LHCN-M2 (cell line): ENCODE measurements at regions not wholly inside any gene's neighbourhood (a gene's known extent, or its start where the extent isn't known, plus 50 kb on each side); places are given as distances from the start of the nearest gene placed in this dataset.

ENCODE experiments used
- DNase-seq: peaks from one replicate; pipeline ENCODE4 v3.0.0-alpha.2; 2012; ENCODE audit warnings: low read depth

- no peak for DNase-seq
Observed at GRCh38 chr1:173395762-173396161, 81.4 kb upstream of the PRDX6 start.

GRCh38 chr1:173400387-173400995, 76.6 kb upstream of the PRDX6 start:
- DNase-seq, result no peak

DNA sequence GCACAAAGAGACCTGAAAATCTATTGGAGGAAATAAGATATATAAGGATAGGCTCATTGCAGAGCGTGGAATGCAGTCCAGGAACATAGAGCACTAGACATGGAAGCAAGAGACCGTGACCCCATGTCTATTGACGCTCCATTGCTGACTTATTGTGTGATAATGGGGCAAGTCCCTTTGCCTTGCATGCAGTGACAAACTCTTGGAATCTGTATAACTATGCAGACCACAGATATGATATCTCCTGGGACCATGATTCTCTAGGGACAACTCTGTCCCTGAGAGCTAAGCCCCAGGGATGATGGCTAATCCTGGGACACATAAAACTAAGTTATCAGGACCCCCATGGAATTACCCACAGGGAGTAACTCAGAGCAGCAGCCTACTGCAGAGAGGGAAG, 73.1 kb upstream of the PRDX6 start:
- no peak for DNase-seq

- no peak for DNase-seq
Observed at GRCh38 chr1:173405281-173405680, 71.9 kb upstream of the PRDX6 start.

DNA sequence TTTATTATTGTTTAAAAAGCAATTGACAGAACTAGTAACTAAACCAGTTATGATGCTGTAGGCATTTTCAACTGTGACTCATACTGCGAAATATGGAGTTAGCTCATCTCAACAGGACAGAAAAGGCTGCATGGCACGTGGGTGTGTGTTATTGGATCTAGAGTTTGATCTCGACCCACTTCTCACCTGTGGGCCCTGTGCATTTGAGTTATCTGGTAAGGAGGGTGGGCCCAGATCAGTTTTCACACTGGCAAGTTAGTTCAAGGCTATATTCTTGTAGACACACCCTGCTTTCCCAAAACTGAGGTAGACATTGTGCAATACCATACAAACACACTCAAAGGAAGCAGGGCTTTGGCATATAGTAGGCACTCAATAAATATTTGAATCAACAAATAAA, 71.3 kb upstream of the PRDX6 start:
- DNase-seq, result peak; percentile 79

DNA sequence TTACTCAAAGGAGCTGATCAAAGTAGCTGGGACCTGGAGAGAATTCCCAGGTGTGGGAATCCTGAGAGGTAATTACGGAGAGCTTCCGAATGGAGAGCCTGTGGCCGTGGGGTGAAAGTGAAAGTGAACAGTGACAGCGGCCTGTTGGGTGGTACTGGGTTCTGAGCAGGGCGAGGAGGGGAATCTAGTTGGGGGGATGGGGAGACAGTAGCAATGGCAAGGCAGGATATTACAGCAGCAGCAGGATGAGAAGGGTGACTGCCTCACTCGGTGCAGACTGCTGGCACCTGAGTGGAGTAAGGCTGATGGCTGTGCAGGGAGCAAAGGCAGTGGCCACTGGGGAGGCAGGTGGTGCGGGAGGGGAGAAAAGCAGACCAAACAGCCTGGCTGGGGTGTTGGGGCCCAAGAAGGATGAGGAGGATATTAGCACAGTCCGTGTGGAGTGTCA, 70.3 kb upstream of the PRDX6 start:
- DNase-seq, result no peak

- no peak for DNase-seq
Observed at GRCh38 chr1:173407846-173408245, 69.3 kb upstream of the PRDX6 start.

DNA sequence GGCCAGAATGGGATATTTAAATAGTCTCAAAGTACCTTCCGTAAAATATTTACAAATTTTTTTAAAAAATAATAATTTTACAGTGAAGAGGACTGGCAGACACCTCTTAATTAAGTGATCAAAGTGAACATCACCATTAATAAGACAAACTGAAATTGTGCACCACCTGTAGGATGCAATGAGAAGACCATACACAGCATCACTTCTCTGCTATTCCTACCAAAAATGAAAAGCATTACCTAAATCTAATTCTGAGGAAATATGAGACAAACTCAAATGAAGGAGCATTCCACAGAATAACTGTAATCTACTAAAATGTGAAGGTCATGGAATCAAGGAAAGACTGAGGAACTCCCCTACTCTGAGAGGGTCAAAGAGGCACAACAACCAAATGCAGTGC, 68.2 kb upstream of the PRDX6 start:
- no peak for DNase-seq

- DNase-seq, result peak; percentile 88
Observed at GRCh38 chr1:173409613-173410012, 67.5 kb upstream of the PRDX6 start.

DNA sequence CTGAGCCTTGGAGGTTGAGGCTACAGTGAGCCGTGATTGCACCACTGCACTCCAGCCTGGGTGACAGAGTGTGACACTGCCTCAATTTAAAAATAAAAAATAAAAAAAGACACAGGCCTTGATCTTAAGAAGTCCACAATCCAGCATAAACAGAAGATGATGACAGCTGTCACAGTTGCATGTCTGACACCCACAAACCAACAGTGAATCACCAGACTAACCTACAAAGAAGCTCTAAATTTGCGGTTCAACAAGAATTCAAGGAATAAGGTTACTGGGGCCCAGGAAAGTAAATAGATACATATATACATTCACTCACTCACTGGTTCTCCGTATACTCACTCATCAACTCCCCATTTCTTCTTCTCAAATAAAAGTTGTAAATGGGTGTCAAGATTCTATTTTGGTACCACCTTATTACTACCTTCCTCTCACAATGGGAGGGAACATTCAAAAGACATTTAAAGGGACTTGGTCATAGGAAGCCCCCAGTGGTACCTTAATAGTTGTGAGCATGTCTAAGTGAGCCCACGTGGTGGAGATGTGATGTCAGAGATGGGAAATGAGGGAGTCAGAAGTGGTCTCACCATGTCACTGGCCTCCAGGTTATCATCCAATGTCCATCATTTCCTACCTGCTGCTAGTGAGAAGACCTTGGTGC, 66.9 kb upstream of the PRDX6 start:
- DNase-seq, result peak; percentile 92

DNA sequence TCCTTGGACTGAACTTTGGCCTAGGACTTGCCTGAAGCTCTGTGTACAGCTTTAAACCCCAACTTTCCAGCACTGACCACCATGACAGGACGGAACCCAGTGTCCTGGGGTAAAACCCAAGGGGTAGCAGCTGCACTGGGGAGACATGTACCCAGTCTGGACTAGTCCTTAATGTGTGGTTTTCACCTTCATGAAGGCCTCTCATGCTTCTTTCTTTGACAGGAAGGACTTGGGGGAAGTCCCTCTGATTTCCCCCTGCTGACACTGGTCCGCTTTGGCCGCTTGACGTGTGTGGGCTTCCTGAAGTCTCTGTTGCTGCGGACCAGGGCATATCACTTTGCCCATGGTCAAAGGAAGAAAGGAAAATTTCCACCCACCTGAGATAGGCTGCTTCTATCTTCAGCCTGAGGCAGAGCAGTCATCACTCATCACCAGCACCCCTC, 66.3 kb upstream of the PRDX6 start:
- DNase-seq, result no peak

DNA sequence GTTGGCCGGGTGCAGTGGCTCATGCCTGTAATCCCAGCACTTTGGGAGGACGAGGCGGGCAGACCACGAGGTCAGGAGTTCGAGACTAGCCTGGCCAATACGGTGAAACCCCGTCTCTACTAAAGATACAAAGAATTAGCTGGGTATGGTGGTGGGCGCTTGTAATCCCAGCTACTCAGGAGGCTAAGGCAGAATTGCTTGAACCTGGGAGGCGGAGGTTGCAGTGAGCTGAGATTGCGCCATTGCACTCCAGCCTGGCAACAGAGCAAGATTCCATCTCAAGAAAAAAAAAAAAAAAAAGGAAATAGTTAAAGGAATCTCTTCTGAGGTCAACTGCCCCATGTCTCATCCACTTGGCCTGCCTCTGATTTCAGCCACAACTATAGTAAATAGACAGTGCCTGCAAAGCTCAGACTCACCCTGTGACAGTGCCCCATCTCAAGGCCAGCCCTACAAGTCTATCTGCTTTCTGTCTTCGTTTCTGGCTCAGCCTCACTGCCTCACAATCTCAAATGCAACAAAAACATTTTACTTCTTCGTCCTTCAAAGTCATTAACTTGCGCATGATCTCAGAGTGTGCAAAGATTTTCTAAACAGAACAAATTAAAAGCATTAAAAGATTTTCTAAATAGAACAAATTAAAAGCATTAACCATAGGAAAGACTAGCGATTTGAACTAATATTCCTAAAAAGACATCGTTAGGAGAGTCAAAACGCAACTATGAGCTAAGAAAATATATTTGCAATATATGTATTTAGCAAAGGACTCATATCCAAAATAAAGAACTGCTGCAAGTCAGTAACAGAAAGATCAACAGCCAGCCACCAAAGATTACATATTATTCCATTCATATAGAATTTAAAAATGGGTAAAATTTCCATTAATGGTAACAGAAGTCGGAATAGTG, 65.0 kb upstream of the PRDX6 start:
- peak; percentile 90 for DNase-seq

DNA sequence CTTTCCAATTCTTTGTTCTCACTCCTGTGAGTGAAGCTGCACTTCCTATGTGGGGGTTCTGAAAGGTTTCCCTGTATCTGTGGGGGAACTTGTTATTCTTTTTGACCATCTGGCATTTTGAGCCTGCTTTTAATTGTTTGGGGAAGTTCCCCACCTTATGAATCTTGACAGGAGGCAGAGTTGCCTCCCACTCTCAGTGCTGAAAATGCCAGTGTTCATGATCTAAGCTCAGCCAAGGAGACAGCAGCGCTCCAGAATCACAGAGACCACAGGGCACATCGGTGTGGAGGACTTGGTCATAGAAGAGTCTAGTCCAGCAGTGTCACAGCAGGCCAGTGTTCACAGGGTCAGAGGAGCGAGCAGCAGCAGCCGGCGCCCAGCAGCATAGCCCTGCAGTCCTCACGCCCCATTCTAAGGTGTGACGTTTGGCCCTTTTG, 63.8 kb upstream of the PRDX6 start:
- DNase-seq, result no peak

GRCh38 chr1:173414136-173414535, 63.0 kb upstream of the PRDX6 start:
- no peak for DNase-seq

- DNase-seq, result no peak
Observed at GRCh38 chr1:173414539-173415226, 62.5 kb upstream of the PRDX6 start.

DNA sequence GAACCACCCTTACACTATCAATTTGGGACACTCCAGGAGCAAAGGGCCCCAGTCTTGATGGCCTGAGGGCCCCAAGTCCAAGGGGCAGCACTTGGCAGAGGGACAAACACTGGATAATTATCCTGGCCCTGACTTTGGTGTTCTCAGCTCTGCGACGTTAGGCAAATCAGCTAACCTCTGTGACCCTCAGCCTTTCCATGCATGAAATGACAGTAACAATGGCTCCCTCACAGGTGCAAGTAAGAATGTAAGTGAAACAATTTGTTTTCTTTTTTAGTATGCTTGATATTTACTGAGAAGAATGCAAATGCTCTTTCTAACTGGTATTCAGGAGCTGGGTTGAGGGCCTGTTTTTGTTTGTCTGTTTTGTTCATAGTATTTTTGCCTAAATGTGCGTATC, 61.6 kb upstream of the PRDX6 start:
- DNase-seq, result no peak

DNA sequence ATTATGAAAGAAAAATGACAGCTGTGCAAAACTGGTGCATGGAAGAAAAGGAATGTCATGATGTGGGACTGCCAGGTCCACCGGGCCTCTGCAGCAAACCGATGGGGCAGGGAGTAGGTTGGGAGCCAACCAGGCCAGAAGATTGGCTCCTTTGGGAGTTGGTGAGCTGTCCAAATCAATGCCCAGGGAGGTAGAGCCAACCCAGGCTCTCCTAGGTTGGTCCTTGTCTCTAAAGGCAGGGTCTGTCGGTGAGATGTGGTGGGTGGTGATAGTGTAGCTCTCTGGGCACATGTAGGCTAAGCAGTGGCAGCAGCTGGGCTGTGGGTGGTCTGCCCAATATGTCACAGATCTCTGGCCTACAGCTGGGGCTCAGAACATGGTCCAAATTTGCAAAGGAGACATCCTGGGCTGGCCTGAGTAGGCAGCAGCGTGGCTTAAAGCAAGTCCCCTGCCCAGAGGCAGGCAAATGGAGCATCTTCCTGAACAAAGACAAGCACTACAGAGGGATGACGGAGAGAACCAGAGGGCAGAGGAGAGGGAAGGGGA, 61.2 kb upstream of the PRDX6 start:
- no peak for DNase-seq

DNA sequence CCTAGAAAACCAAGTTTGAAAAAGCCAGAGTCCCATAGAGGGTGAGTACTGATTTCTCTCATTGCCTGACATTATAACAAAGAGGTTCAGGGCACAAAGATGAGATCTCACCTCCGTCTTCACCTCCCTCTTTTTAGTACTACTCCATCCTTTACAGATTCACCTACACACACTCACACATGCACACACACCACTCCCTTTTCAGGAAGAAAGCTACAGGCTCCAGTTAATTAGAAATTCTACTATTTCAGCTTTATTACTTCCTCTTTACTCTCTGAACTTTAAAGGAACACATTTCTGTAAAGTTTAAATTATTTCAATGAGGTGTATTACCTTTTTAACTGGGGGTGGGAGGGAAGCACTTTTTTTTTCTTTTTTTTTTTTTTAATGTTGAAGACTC, 59.6 kb upstream of the PRDX6 start:
- DNase-seq, result no peak

GRCh38 chr1:173418107-173418985, 58.8 kb upstream of the PRDX6 start:
- no peak for DNase-seq

GRCh38 chr1:173420330-173420806, 56.8 kb upstream of the PRDX6 start:
- peak; percentile 86 for DNase-seq
